SU-DHL-6 (cell line): ENCODE measurements at regions not wholly inside any gene's neighbourhood (a gene's known extent, or its start where the extent isn't known, plus 50 kb on each side); places are given as distances from the start of the nearest gene placed in this dataset.

ENCODE experiments used
- CTCF ChIP-seq: fragments of 200-600 bp; sonication (generic); IDR thresholded peaks from one replicate; pipeline ENCODE4 v1.5.1; 2017; ENCODE audit warnings: antibody characterized with exemption, mild to moderate bottlenecking, low read length, moderate library complexity; ENCODE audit not compliant: insufficient read depth, poor library complexity, severe bottlenecking
- EZH2phosphoT487 ChIP-seq: fragments of 200-600 bp; sonication (generic), shearing (Covaris generic); conservative IDR thresholded peaks from 2 replicates; pipeline ENCODE4 v1.6.1; 2018; ENCODE audit warnings: mild to moderate bottlenecking, antibody characterized with exemption, low read length, moderate library complexity, mixed read lengths

DNA sequence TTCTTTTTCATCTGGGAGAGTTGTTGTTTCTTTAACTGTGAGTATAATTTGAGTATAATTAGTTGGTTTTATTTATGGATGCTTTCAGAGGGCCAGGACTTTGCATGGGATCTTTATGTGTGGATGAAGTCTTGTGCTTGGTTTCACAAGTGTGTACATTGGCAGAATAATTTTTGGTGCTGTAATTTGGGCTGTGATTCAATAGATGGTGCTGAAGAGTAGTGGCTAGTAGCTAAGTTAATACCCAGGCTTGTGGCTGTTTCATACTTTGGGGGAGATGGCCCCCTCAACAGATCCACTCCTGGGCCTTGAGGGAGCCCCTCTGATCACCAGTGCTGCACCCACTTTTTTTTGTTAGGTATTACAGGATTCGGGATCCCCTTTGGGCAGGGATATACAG lies 1142.4 kb downstream of the SLITRK1 start:
- no peak for TF ChIP-seq EZH2phosphoT487
- TF ChIP-seq CTCF = no peak
